HG03521 (cell line): ENCODE measurements at regions not wholly inside any gene's neighbourhood (a gene's known extent, or its start where the extent isn't known, plus 50 kb on each side); places are given as distances from the start of the nearest gene placed in this dataset.

Experiments
- ATAC-seq: cut with Tn5 transposase; IDR thresholded peaks from one replicate; pipeline ENCODE4 v1.9.1; 2021; ENCODE audit warnings: mild to moderate bottlenecking, moderate library complexity; ENCODE audit not compliant: unreplicated experiment

DNA sequence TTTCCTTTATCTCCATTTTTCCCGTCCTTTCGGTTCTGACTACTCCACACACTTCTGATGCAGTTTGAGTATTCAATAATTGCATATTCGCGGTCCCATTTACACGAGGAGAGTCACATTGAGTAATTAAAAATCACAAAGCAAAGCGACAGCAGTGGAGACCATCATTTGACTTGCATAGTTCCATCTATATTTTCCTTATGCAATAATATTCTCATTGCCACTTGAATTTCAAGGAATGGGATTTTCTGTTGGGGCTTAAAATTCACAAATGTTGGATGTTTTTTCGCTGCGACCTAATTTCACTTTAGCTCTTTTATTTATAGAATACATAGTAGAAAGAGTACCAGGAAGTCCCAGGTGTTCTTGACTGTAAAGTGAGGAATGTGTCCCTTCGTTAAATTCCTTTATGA lies 186.8 kb downstream of the ZEB2 start:
- ATAC-seq, result no peak

DNA sequence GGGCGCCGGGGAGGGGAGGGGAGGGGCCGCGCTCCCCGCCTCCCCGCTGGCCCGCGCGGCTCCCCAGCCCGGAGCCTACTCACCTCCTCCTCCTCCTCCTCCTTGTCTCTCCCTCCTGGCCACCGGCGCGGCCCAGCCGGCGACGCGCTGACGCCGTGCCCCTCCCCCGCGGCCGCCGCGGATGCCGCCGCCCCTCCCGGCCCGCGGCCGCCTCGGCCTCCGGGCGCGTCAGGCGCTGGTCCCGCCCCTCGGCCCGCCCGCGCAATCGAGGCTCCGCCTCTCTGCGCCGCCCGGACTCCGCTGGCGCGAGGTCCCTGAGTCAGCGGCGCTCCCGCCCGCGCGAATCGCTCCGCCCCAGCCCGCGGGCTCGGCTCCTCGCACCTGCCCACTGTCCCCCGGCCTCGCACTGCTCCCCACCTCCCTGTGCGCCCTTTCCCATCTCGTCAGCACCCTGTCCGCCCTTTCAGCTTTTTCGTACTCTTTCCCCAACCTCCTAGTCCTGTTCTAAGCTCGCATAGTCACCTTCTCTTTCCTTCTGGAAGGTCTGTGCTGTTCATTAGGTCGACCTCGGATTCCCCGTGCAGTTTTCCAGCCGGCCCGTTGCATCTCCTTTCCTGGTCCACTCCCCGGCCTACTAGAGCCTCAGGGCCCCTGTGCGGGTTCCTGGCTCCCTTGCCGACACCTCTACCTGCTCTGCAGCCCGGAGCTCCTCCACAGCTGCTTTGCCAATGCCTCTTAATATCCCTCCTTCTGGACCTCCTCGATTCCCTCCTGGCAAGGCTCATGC lies 187.4 kb downstream of the ZEB2 start:
- ATAC-seq, result peak; percentile 91

DNA sequence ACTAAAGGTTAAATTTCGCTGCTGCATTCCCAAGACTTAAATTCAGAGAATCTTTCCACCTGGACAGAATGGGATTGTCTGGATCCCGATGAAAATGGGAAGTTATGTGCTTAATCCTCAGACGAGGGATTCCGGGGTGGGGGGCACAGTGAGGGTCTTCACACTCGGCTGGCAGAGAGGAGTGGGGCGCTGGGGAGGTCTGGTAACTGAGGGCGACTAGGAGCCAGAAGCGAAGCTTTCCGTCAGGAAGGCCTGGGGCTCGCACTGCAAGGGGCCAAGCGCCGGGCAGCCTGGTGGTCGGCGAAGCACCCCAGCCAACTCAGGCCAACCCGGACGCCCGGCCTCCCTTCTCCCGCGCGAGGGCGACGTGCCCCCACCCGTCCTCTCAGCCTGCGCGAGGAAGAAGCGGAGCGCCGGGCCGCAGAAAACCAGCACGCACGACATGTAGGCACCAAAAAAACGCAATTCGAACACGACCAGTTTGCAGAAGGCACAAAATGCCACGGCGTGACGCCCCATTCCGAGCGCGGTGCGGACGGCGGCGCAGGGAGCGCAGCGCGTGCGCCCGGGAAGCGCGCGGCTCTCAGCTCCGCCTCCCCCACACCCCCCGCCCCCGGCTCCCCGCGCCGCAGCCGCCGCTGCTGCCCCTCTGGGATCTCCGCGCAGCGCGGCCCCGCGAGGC lies 188.1 kb downstream of the ZEB2 start:
- peak; percentile 45 for ATAC-seq

DNA sequence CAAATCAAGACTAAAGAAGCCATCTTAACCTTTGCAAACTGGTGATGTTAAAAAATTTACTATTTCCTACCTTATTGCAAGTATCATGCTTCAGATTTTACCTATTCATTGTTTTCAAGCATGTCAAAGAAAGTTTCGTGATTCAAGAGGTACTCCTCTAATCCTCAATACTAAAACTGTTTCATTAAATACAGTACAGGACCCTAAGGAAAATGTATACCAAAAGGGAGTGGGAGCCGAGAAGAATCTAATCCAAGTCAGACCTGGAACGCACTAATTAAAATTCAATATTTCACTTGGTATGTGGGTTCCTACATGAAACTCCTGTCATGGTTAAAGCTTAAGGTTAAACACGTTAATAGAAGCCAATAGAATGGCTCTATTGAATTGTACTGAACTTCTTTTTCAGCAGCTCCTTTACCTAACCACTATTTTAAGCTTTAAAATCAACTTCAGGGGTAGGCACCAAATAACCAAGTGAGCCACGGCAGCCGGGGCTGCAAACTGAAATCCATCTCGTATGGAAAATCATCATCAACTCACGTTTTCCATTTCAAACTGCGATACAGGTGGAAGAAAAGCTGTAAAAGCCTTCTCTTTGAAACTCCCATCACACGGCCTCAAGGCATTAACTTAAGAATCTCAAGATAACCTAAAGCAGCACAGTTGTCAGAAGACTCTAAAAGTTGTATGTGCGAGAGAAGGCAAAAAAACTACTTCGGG lies 188.8 kb downstream of the ZEB2 start:
- no peak for ATAC-seq

DNA sequence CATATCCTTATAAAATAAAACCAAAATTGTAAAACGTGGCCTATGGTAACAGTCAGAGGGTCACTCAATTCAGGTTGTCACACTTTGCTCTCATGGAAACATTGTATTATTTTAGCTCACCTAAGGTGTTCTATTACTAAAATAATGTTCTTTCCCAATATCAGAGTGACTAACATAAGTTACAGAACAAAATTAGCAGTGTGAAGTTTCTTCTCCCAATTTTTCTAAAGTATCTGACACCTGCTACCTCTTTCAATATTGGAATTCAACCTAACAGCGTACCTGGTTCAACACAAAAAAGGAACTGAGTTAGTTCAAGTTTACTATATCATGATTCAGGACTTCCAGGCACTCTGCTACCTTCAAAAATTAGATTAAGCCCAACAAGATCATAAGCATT lies 190.4 kb downstream of the ZEB2 start:
- no peak for ATAC-seq

DNA sequence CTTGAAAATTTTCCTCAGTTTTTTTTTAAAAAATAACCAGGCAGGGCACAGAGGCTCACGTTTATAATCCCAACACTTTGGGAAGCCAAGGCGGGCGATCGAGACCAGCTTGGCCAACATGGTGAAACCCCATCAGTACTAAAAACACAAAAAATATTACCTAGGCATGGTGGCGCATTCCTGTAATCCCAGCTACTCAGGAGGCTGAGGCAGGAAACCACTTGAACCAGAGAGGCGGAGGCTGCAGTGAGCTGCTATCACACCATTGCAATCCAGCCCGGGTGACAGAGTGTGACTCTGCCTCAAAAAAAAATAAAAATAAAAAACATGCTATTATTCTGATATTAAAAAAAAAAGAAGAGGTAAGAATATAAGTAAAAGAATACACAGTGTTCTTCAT lies 191.0 kb downstream of the ZEB2 start:
- no peak for ATAC-seq

DNA sequence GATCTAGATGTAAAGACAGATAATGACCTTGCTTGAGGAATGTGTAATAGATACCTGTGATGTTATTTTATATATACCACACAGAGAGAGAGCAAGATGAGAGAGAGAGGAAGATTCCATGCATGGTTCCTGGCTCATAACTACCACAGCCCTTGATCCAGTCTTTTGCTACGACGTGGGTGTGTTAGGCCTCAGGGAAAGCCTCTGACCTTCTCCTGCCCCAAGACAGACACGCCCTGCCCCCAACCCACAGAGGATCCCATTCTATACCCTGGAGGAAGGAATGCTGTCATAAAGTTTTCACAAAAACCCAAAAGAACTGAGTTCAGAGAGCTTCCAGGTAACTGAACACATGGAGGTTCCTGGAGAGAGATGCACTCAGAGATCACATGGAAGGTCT lies 193.1 kb downstream of the ZEB2 start:
- no peak for ATAC-seq

DNA sequence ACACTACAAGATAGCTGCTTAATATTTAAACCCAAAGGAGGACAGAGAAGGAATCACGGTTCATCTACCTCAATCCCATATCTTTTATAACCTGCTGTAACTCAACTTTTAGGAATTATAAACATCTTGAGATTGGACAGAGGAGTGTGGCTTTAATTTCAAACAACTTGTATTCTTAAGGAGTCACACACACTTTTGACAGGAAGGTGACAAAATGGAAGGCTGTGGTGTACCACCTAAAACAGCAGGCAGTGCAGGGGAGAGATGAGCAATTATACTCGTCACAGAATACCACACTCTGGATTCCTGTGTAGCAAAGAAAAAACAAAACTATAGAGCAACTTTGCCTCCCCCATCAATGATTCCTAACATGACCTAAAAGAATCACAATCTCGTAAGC lies 194.8 kb downstream of the ZEB2 start:
- peak; percentile 69 for ATAC-seq

DNA sequence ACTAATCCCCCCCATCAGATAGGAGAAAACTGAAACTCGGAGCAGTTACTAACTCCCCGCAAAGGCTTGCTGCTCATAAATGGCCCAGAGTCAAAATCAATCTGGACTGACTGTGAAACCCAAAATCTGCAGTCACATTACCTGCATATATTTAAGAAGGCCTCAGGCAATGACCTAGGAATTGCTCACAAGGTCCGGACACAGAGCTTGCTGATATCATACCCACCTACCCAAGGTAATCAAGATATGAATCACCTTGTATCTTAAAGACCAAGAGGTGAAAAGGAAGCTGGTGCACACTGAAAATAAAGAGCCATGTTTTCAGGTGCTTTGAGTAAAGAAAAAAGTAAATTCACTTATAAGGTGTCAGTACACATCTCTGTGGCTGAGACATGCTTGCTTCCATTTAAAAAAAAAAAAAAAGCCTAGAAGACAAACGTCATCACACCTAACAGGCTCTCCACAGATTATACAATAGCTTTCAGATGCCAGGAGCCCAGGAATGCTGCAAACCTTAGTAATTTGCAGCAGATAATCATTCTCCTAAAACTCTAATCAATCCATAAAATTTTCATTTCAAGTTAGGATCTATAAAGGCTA lies 195.4 kb downstream of the ZEB2 start:
- ATAC-seq, result peak; percentile 35

DNA sequence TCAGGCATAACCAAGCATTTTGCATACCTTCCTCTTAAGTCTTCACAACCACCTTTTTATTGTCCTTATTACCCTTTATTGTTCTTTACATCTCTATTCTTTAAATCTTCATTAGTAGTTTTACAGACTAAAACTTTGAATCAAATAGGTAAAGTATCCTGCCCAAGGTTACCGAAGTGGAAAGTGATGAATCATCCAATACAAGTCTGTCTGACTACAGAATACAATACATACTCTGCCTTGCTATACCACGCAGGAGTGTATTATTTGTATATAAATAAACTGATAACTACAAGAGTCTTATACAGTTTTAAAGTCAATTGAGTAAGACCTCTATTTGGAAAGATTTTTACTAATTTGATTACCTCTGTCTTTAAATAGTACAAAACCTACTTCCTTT lies 196.0 kb downstream of the ZEB2 start:
- no peak for ATAC-seq

DNA sequence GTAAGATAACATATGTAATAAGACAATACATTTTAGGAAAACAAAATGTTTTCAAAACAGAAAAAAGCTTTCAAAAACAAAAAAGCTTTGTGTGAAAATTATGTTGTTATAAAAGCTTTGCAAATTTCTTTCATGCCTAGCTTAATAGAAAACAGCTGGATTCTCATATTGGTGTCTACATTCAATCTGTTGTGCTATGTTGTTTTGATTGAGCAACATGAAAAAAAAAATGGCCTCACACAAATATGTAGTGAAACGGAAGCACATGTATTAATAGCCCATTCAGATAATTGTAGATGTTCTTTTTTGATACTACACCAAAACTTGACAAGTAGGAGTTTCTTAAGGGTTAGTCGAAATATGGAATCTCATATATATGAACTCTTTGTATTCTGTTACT lies 197.5 kb downstream of the ZEB2 start:
- no peak for ATAC-seq

DNA sequence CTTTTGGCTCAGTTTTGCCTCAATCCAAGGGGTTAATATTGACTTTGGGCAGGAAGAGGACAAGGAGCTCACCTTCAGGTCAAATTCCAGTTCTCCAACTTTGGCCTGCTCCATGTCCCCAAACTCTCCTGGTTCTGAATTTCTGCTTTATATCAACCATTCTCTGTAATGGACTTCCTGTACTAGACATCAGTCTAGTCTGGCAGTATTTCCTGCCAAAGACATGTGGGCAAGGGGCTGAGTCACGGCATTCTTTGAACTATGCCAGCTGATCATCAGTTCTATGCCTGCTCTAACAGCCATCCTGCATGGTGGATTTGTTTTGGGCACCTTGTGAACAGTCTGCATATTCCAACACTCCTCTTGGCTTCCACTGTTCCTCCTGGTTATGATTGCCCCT lies 199.4 kb downstream of the ZEB2 start:
- no peak for ATAC-seq

DNA sequence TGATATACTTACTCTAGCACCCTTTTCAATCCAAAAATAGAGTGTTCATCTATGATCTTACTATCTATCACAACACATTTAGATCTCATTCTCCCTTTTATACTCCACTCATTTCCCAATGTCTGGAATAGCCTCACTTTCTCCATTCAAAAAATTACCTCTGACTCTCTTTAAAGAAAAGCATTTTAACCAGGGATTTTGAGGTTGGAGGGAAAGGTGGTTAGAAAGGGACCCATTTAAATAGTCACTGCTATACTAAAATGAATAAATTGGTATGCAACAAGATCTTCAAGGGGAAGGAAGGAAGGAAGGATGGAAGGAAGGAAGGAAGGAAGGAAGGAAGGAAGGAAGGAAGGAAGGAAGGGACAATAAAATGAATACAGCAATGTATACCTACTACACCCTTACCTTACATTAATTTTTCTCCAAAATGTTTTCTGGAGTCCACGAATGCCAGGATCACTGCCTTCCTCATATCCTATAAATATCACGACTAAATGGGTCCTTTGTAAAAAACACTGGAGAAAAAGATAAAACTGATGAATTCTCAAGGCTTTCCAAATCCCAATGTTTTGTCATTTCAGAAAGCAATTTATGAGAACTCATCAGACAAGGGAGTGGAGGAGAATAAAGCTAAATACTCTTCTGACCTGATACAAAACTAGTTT lies 202.7 kb downstream of the ZEB2 start:
- ATAC-seq, result no peak

DNA sequence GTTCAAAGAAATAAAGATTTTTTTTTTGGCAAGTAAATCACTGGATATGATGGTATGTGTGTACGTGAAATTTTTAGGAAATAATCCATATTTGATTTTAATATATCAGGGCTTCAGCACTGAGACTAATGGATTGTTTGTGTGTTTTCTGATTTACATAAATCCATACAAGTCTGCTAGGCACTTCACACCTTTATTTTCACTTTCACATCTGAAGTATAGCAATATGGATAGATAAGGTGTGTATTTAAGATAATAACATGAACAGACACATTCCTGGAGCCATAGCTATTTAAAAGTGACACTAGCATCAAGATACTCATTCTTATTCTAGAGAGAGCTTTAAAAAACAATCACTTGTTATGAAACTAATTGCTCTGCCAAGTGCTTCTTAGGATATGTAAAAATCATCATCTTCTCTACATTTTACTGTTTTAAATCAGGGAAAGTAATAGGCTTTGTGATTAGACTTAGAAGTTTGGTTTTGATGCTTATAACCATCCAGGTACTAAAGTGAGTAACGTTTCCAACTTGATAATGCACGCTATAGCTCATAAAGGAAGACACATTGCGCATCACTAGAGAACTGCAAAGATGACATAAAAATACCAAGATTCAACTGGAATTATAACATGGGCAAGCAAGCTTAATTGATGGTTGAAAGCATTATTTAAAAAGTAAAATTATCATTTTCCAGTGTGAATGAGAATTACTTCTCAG lies 208.9 kb downstream of the ZEB2 start:
- ATAC-seq, result no peak

DNA sequence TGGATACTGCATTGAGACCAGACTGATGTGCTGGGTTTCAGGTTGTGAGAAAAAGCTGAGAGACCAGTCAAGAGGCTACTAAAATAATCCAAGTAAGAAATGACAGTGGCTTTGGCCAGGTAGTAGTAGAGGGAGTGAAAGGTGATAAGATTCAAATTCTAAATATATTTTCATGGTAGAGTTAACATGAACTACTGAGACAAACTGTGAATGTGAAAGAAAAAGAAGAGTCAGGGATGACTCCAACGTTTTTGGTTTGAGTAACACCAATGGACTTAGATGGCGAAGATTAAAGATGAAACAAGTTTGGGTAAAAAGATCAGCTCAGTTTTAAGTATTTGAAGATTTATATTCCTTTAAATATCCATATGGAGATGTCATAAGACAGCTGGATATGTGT lies 209.4 kb downstream of the ZEB2 start:
- ATAC-seq, result no peak

DNA sequence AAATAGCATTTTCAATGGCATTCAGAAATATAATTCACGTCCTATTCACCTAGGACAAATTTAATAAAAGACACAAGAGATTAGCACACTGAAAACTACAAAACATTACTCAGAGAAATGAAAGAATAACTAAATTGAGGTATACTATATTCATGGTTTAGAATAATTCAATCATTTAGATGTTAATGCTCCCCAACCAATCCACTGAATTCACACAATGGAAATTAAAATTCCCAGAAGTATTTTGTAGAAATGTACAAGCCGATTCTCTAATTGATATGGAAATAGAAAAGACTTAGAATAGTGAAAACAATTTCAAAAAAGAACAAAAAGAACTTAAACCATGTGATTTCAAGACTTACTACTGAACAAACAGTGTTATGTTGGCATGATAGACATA lies 212.2 kb downstream of the ZEB2 start:
- ATAC-seq, result no peak

DNA sequence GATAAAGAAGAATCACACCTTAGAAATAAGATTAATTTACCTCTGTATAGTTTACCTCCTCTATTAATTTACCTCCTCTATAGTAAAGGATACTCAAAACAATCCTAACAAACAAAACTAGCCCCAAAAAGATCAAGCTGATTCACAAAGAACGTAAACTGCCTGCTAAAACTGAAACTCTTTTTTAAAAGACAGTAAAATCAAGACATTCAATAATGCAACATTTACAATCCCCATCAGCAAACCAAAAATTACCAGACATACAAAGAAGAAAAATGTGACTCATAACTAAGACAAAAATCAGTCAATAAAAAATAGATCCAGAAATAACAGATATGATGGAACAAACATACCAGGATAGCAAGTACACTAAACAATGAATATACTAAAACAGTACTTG lies 215.7 kb downstream of the ZEB2 start:
- no peak for ATAC-seq

DNA sequence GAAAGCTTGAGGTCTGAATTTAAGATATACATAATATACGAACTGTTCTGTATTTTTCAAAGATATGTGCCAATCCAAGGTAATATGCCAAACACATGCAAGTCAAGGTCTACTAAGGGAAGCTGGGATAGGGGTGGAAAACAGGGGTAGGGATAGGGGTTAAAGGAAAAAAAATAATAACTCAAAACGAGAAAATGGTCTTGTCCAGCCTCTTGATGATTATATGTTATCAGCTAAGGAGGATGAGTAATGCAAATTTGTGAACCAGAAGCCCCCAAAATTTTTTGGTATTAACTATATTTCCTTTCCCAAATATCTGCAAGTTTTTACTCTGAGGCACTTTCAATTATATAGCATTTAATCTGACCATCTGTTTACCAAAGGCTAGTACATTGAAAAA lies 219.3 kb downstream of the ZEB2 start:
- no peak for ATAC-seq

DNA sequence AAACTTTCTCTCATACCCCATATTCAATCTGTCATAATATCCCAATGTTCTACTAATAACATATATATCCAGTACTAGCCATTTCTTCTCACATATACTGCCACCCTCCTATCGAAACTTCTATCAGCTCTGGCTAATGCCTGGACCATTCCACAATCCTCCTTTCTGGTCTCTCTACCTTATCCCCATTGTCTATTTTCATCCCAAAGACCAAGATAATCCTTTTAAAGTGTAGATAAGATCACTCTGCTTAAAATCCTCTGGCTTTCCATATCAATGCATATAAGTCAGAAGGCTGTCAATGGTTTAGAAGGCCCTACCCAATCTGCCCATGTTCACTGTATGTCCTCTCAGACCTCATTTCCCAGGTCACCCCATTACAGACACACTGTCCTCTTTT lies 229.6 kb downstream of the ZEB2 start:
- no peak for ATAC-seq

DNA sequence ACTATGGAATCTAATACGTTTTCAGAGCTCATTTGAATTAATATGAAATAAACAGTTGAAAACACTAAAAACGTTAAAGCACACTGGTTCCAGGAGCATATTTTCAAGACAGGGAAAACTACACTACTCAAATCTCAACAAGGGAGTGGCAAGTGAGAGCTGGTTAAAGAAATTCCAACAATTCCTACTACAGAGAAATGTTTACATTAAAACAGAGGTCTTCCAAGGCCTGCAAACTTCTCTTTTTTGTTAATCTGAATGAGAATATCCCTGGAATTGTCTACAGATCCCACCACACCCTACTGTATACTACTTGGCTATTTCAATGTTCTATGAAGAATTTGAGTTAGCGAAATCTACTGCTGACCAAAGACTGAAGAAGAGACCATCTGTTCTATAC lies 231.5 kb downstream of the ZEB2 start:
- ATAC-seq, result no peak
